Lung (tissue), 11 donors: ENCODE measurements at regions not wholly inside any gene's neighbourhood (a gene's known extent, or its start where the extent isn't known, plus 50 kb on each side); places are given as distances from the start of the nearest gene placed in this dataset.
A peak's percentile ranks its signal among the peaks of the same experiment; 100 is the strongest.

ENCODE experiments used
- ATAC-seq: fragments of 200-7000 bp; cut with Tn5 transposase; one replicate; pipeline ENCODE4 v1.9.1; 2020; ENCODE audit warnings: moderate number of reproducible peaks; ENCODE audit not compliant: insufficient read depth, low FRiP score
- DNase-seq, 3 donors: peaks; one replicate each; pipeline ENCODE4 v3.0.0-alpha.2; 2013 to 2017
- H3K27ac ChIP-seq, 2 donors: one replicate each; pipeline ENCODE4 v1.5.1; 2013; ENCODE audit warnings: mild to moderate bottlenecking in 2 of 2, moderate library complexity in 2 of 2, control low read depth in 1 of 2, inconsistent platforms in 1 of 2, low read depth in 1 of 2, low read length in 1 of 2
- H3K27me3 ChIP-seq, 3 donors: one replicate each; pipeline ENCODE4 v1.5.1; 2013; ENCODE audit warnings: low read length in 2 of 3; ENCODE audit not compliant: control insufficient read depth in 3 of 3, insufficient read depth in 3 of 3
- H3K36me3 ChIP-seq, 4 donors: one replicate each; pipeline ENCODE4 v1.5.1; 2013; ENCODE audit warnings: low read length in 4 of 4, mild to moderate bottlenecking in 1 of 4, moderate library complexity in 1 of 4; ENCODE audit not compliant: control insufficient read depth in 4 of 4, insufficient read depth in 4 of 4
- H3K4me1 ChIP-seq, 5 donors: one replicate each; pipeline ENCODE4 v1.5.1; 2013; ENCODE audit warnings: low read length in 5 of 5, mild to moderate bottlenecking in 2 of 5, moderate library complexity in 1 of 5; ENCODE audit not compliant: control insufficient read depth in 5 of 5, insufficient read depth in 5 of 5
- H3K4me3 ChIP-seq: one replicate; pipeline ENCODE4 v1.5.1; 2013; ENCODE audit warnings: mild to moderate bottlenecking, control low read depth, moderate library complexity
- H3K9ac ChIP-seq, 2 donors: one replicate each; pipeline ENCODE4 v1.5.1; 2013; ENCODE audit warnings: low read length in 2 of 2, control low read depth in 1 of 2; ENCODE audit not compliant: insufficient read depth in 1 of 2
- H3K9me3 ChIP-seq, 4 donors: one replicate each; pipeline ENCODE4 v1.5.1; 2013; ENCODE audit warnings: low read length in 3 of 4, mild to moderate bottlenecking in 1 of 4, moderate library complexity in 1 of 4; ENCODE audit not compliant: control insufficient read depth in 4 of 4, insufficient read depth in 3 of 4
- CTCF ChIP-seq: IDR thresholded peaks from 2 replicates; pipeline ENCODE4 v1.5.1; 2012; ENCODE audit warnings: mild to moderate bottlenecking; ENCODE audit errors: control extremely low read depth, extremely low read depth
- WGBS, 2 donors: extraction: QIAGEN DNeasy Blood & Tissue Kit; methylation state at CpG; one replicate each; pipeline ENCODE4 v1.1.7; 2013; 5-methylcytosine and 5-hydroxymethylcytosine counted together
- donor health status: control.
- donor health status: control.
- donor health status: Bipolar disorder and iron deficiency.
- donor health status: healthy.
- donor health status: DM: yes; HTN: yes; CAD: no.

GRCh38 chr16:86042996-86043725, 144.2 kb downstream of the IRF8 start:
- DNase-seq (no peak), ATAC-seq (no peak)
- Histone ChIP-seq H3K36me3 (no peaks in the 10 kb centered on the region), H3K4me3 (no peak overlapping the region), H3K4me1 (peaks cover 0 to 15% (median 14%) of the 10 kb centered on the region in 5 donors), H3K9ac (no peak overlapping the region), H3K9me3 (peaks cover 0 to 3% (median 0%) of the 10 kb centered on the region in 4 donors), H3K27ac (no peak overlapping the region), H3K27me3 (peaks cover 0 to 2% (median 0%) of the 10 kb centered on the region in 3 donors)
- no peak for TF ChIP-seq CTCF
- WGBS, 2 donors: 73 to 75% methylated on average over 12 of the region's 12 CpGs

GRCh38 chr16:86044241-86044671, 145.3 kb downstream of the IRF8 start:
- ATAC-seq (no peak), DNase-seq (peak; percentile 60 to 75 (median 72))
- peaks cover 0 to 3% (median 0%) of the 10 kb centered on the region in 4 donors for H3K9me3 ChIP-seq
- H3K4me1 ChIP-seq: peaks cover 0 to 13% (median 4%) of the 10 kb centered on the region in 5 donors
- H3K27me3 ChIP-seq: peaks cover 0 to 5% (median 2%) of the 10 kb centered on the region in 3 donors
- no peak overlapping the region for H3K27ac ChIP-seq
- WGBS, 2 donors: 20 to 29% methylated on average over 11 of the region's 11 CpGs
- no peaks in the 10 kb centered on the region for H3K36me3 ChIP-seq
- H3K4me3 ChIP-seq: no peak overlapping the region
- no peak overlapping the region for H3K9ac ChIP-seq
- peak; percentile 18 for TF ChIP-seq CTCF

GRCh38 chr16:86044881-86045590, 146.1 kb downstream of the IRF8 start:
- no peak for ATAC-seq
- no peak for TF ChIP-seq CTCF
- no peaks in the 10 kb centered on the region for H3K9me3 ChIP-seq
- H3K4me1 ChIP-seq: peaks cover 0 to 9% (median 4%) of the 10 kb centered on the region in 5 donors
- no peak overlapping the region for H3K9ac ChIP-seq
- 62 to 64% methylated on average over 8 of the region's 8 CpGs for WGBS, 2 donors
- H3K36me3 ChIP-seq: no peaks in the 10 kb centered on the region
- no peak overlapping the region for H3K27ac ChIP-seq
- peaks cover 0 to 5% (median 2%) of the 10 kb centered on the region in 3 donors for H3K27me3 ChIP-seq
- no peak overlapping the region for H3K4me3 ChIP-seq
- DNase-seq: peak in 1 of 3 donors; percentile 9
